ENCODE measurements at regions not wholly inside any gene's neighbourhood (a gene's known extent, or its start where the extent isn't known, plus 50 kb on each side); places are given as distances from the start of the nearest gene placed in this dataset.
"Not testable (repeated sequence)": the region's sequence is repeated elsewhere in the genome, so short reads cannot be mapped to it uniquely, and the experiment has no call there.

GRCh38 chr17:34012709-34013375 lies 242.2 kb upstream of the CCL2 start:
- no peak for DNase-seq (ENCODE audit: low read depth in 2 of 2)

- no peak for DNase-seq (ENCODE audit: low read depth in 2 of 2)
These were observed 239.8 kb upstream of the CCL2 start for GRCh38 chr17:34015253-34015652.

GRCh38 chr17:34024386-34024785 lies 230.7 kb upstream of the CCL2 start:
- no peak for DNase-seq (ENCODE audit: low read depth in 2 of 2)

- no peak for DNase-seq (ENCODE audit: low read depth in 2 of 2)
These were observed 230.1 kb upstream of the CCL2 start for GRCh38 chr17:34024806-34025551.

- not testable (repeated sequence) for DNase-seq (ENCODE audit: low read depth in 2 of 2)
These were observed 224.5 kb upstream of the CCL2 start for GRCh38 chr17:34030601-34031000.

- DNase-seq (ENCODE audit: low read depth in 2 of 2) = not testable (repeated sequence)
These were observed 222.8 kb upstream of the CCL2 start for GRCh38 chr17:34032305-34032704.

GRCh38 chr17:34038786-34039185 lies 216.3 kb upstream of the CCL2 start:
- not testable (repeated sequence) for DNase-seq (ENCODE audit: low read depth in 2 of 2)

- not testable (repeated sequence) for DNase-seq (ENCODE audit: low read depth in 2 of 2)
These were observed 215.9 kb upstream of the CCL2 start for GRCh38 chr17:34039213-34039612.

GRCh38 chr17:34039759-34040555 lies 215.1 kb upstream of the CCL2 start:
- not testable (repeated sequence) for DNase-seq (ENCODE audit: low read depth in 2 of 2)

- no peak for DNase-seq (ENCODE audit: low read depth in 2 of 2)
These were observed 209.1 kb upstream of the CCL2 start for GRCh38 chr17:34045990-34046389.

- no peak for DNase-seq (ENCODE audit: low read depth in 2 of 2)
These were observed 204.0 kb upstream of the CCL2 start for GRCh38 chr17:34051046-34051445.

GRCh38 chr17:34054495-34054894 lies 200.6 kb upstream of the CCL2 start:
- no peak for DNase-seq (ENCODE audit: low read depth in 2 of 2)

GRCh38 chr17:34055606-34056005 lies 199.5 kb upstream of the CCL2 start:
- DNase-seq (ENCODE audit: low read depth in 2 of 2) = no peak

- no peak for DNase-seq (ENCODE audit: low read depth in 2 of 2)
These were observed 195.5 kb upstream of the CCL2 start for GRCh38 chr17:34059423-34060220.

- no peak for DNase-seq (ENCODE audit: low read depth in 2 of 2)
These were observed 188.6 kb upstream of the CCL2 start for GRCh38 chr17:34066528-34066927.

- no peak for DNase-seq (ENCODE audit: low read depth in 2 of 2)
These were observed 188.1 kb upstream of the CCL2 start for GRCh38 chr17:34067011-34067410.

- no peak for DNase-seq (ENCODE audit: low read depth in 2 of 2)
These were observed 186.5 kb upstream of the CCL2 start for GRCh38 chr17:34068571-34068970.

GRCh38 chr17:34070712-34071111 lies 184.4 kb upstream of the CCL2 start:
- DNase-seq (ENCODE audit: low read depth in 2 of 2) = no peak

- no peak for DNase-seq (ENCODE audit: low read depth in 2 of 2)
These were observed 183.1 kb upstream of the CCL2 start for GRCh38 chr17:34071886-34072420.

GRCh38 chr17:34075076-34075475 lies 180.0 kb upstream of the CCL2 start:
- no peak for DNase-seq (ENCODE audit: low read depth in 2 of 2)

Measured in stimulated activated CD4-positive, alpha-beta T cell treated with anti-CD3 and anti-CD28 coated beads, Interleukin-1b, Interleukin-23, amount 100 ng/mL, for 1 hour (primary cell).